ENCODE measurements at regions not wholly inside any gene's neighbourhood (a gene's known extent, or its start where the extent isn't known, plus 50 kb on each side); places are given as distances from the start of the nearest gene placed in this dataset.

DNA sequence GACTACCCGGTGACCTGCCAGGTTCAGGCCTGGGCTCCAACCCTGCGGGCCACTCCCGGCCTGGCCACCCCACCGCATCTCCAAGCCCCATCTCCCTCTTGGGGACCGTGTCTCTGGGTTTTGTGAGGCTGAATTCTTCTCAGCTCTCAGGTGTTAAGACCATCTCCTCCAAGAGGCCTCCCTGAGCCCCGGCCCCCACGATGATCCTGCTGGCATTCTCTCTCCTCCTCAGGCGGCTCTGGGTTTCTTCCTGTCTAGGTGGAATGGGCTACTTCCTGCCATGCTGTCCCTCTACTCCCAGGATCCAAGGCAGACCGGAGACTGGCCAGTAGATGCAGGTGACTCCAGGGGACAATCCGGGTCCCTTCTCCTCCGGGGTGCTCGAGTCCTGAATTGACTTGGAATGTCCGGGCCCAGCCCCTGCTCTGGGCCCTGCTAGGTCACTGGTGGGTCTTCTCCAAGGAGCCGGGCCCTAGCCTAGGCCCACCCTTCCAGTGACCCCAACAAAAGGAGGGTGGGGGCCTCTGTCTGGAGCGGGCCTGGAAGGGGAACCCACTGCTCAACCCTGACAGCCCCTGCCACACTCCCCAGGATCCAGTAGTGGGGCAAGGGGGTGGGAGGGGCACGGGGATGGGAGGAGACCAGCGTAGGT, 219.8 kb downstream of the C9orf50 start:
- TF ChIP-seq, protein P1, sequence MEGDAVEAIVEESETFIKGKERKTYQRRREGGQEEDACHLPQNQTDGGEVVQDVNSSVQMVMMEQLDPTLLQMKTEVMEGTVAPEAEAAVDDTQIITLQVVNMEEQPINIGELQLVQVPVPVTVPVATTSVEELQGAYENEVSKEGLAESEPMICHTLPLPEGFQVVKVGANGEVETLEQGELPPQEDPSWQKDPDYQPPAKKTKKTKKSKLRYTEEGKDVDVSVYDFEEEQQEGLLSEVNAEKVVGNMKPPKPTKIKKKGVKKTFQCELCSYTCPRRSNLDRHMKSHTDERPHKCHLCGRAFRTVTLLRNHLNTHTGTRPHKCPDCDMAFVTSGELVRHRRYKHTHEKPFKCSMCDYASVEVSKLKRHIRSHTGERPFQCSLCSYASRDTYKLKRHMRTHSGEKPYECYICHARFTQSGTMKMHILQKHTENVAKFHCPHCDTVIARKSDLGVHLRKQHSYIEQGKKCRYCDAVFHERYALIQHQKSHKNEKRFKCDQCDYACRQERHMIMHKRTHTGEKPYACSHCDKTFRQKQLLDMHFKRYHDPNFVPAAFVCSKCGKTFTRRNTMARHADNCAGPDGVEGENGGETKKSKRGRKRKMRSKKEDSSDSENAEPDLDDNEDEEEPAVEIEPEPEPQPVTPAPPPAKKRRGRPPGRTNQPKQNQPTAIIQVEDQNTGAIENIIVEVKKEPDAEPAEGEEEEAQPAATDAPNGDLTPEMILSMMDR (IDR thresholded peaks at IDR 0.05), result no peak
- no peak for TF ChIP-seq POLR2A (IDR thresholded peaks at IDR 0.05)
